ENCODE measurements at regions not wholly inside any gene's neighbourhood (a gene's known extent, or its start where the extent isn't known, plus 50 kb on each side); places are given as distances from the start of the nearest gene placed in this dataset.

DNA sequence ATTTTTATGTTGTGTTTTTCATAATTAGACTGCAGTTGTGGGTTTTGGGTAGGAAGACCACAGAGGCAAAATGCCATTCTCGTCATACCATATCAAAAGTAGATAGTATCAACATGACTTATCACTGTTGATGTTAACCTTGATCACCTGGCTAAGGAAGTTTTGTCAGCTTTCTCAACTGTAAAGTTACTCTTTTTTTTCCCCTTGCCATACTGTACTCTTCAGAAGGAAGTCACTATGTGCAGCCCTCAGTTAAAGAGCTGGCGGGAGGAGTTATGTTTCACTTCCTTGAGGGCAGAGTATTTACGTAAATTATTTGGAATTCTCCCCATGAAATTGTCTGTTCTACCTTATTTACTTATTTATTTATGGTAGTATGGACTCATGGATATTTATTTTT lies 78.7 kb downstream of the PRORP start:
- H3K4me3 ChIP-seq (ENCODE audit: low read length) = no peak overlapping the region
- TF ChIP-seq, protein P1, sequence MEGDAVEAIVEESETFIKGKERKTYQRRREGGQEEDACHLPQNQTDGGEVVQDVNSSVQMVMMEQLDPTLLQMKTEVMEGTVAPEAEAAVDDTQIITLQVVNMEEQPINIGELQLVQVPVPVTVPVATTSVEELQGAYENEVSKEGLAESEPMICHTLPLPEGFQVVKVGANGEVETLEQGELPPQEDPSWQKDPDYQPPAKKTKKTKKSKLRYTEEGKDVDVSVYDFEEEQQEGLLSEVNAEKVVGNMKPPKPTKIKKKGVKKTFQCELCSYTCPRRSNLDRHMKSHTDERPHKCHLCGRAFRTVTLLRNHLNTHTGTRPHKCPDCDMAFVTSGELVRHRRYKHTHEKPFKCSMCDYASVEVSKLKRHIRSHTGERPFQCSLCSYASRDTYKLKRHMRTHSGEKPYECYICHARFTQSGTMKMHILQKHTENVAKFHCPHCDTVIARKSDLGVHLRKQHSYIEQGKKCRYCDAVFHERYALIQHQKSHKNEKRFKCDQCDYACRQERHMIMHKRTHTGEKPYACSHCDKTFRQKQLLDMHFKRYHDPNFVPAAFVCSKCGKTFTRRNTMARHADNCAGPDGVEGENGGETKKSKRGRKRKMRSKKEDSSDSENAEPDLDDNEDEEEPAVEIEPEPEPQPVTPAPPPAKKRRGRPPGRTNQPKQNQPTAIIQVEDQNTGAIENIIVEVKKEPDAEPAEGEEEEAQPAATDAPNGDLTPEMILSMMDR (IDR thresholded peaks at IDR 0.05; ENCODE audit: insufficient read depth, low read depth, low read length, missing control alignments) = no peak
- DNase-seq (ENCODE audit: low read depth) = no peak

- TF ChIP-seq, protein P1 (IDR thresholded peaks at IDR 0.05; ENCODE audit: insufficient read depth, low read depth, low read length, missing control alignments) = no peak
- DNase-seq (ENCODE audit: low read depth) = no peak
- H3K4me3 ChIP-seq (ENCODE audit: low read length) = no peak overlapping the region
Observed at GRCh38 chr14:35202195-35202594, 79.8 kb downstream of the PRORP start.

GRCh38 chr14:35205737-35206136 lies 83.4 kb downstream of the PRORP start:
- H3K4me3 ChIP-seq (ENCODE audit: low read length) = no peak overlapping the region
- TF ChIP-seq, protein P1 (IDR thresholded peaks at IDR 0.05; ENCODE audit: insufficient read depth, low read depth, low read length, missing control alignments) = no peak
- DNase-seq (ENCODE audit: low read depth) = no peak

DNA sequence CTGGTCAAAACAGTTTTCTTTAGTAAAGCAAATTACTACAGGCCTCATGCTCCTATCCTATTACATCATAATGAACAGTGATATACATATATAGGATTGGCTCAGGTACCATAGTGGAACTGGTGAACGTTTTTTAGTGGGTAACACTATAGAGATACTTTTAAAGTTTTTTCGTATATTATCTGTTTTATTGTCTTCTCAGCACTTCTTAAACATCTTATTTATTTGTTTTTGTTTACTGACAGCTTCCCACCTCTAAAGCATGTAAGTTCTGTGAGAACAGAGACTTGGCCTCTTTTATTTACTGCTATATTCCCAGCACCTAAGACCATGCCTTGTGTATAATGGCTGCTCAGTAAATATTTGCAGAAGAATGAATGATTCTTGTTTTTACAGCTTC lies 81.1 kb upstream of the PSMA6 start:
- TF ChIP-seq, protein P1 (IDR thresholded peaks at IDR 0.05; ENCODE audit: insufficient read depth, low read depth, low read length, missing control alignments) = no peak
- no peak for DNase-seq (ENCODE audit: low read depth)
- no peak overlapping the region for H3K4me3 ChIP-seq (ENCODE audit: low read length)

DNA sequence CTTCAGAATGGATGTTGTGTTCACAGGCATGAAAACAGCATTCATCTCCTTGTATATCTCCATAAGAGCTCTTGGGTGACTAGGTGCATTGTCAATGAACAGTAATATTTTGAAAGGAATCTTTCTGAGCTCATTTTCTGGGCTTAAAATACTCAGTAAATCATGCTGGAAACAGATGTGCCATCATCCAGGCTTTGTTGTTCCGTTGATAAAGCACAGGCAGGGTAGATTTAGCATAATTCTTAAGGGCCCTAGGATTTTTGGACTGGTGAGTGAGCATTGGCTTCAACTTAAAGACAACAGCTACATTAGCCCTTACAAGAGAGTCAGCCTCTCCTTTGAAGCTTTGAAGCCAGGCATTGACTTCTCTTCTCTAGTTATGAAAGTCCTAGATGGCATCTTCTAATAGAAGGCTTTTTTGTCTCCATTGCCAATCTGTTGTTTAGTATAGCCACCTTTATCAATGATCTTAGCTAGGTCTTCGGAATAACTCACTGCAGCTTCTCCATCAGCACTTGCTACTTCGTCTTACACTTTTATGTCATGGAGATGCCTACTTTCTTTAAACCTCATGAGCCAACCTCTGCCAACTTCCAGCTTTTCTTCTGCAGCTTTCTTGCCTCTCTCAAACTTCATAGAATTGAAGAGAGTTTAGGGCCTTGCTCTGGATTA lies 79.6 kb upstream of the PSMA6 start:
- DNase-seq (ENCODE audit: low read depth) = no peak
- TF ChIP-seq, protein P1 (IDR thresholded peaks at IDR 0.05; ENCODE audit: insufficient read depth, low read depth, low read length, missing control alignments) = no peak
- no peak overlapping the region for H3K4me3 ChIP-seq (ENCODE audit: low read length)

GRCh38 chr14:35213143-35213788 lies 78.9 kb upstream of the PSMA6 start:
- H3K4me3 ChIP-seq (ENCODE audit: low read length) = no peak overlapping the region
- peak; percentile 43 for DNase-seq (ENCODE audit: low read depth)
- TF ChIP-seq, protein P1 (IDR thresholded peaks at IDR 0.05; ENCODE audit: insufficient read depth, low read depth, low read length, missing control alignments) = no peak

Data from epithelial cell of esophagus (primary cell).